ENCODE measurements at regions not wholly inside any gene's neighbourhood (a gene's known extent, or its start where the extent isn't known, plus 50 kb on each side); places are given as distances from the start of the nearest gene placed in this dataset.
"Not testable (repeated sequence)": the region's sequence is repeated elsewhere in the genome, so short reads cannot be mapped to it uniquely, and the experiment has no call there.

- not testable (repeated sequence) for H3K18ac ChIP-seq (ENCODE audit: low read depth in 1 of 2, low read length in 2 of 2); H3K4ac ChIP-seq (ENCODE audit: low read depth in 1 of 2, low read length in 2 of 2)
Measured at GRCh38 chr2:111605798-111606197, 278.2 kb downstream of the ANAPC1 start.

GRCh38 chr2:111606632-111607031 lies 277.4 kb downstream of the ANAPC1 start:
- H2BK120ac ChIP-seq (ENCODE audit: low read depth, low read length); H3K9me3 ChIP-seq (ENCODE audit: control insufficient read depth, low read length); H3K4me1 ChIP-seq (ENCODE audit: control insufficient read depth, insufficient read depth, low read depth, low read length); H3K36me3 ChIP-seq (ENCODE audit: control insufficient read depth in 1 of 2, insufficient read depth in 2 of 2, low read depth in 1 of 2, low read length in 2 of 2); H3K27me3 ChIP-seq (ENCODE audit: control insufficient read depth in 1 of 2, insufficient read depth in 1 of 2, low read length in 2 of 2); H4K91ac ChIP-seq (ENCODE audit: low read length); H2AFZ ChIP-seq (ENCODE audit: low read depth, low read length); H2BK15ac ChIP-seq (ENCODE audit: low read depth, poor library complexity, severe bottlenecking); H3K18ac ChIP-seq (ENCODE audit: low read depth in 1 of 2, low read length in 2 of 2); H3K4me3 ChIP-seq (ENCODE audit: insufficient read depth in 1 of 2, low read depth in 1 of 2, low read length in 2 of 2); H3K14ac ChIP-seq (ENCODE audit: low read length in 2 of 2); H2AK5ac ChIP-seq (ENCODE audit: low read length, severe bottlenecking); H3K79me1 ChIP-seq (replicated peaks; ENCODE audit: low read length, poor library complexity, severe bottlenecking); DNase-seq; H3K27ac ChIP-seq (ENCODE audit: low read length, poor library complexity, severe bottlenecking); H4K8ac ChIP-seq (ENCODE audit: low read length); H2BK12ac ChIP-seq (ENCODE audit: low read length in 2 of 2); H2BK5ac ChIP-seq (ENCODE audit: low read depth, low read length, poor library complexity, severe bottlenecking); H3K9ac ChIP-seq (ENCODE audit: low read length); H3K4me2 ChIP-seq (ENCODE audit: low read length, poor library complexity, severe bottlenecking); H3K23ac ChIP-seq (ENCODE audit: low read length in 2 of 2); H3K4ac ChIP-seq (ENCODE audit: low read depth in 1 of 2, low read length in 2 of 2): not testable (repeated sequence)
- no CpG with 5 or more reads among the region's 1 CpG for WGBS

More at GRCh38 chr2:111605798-111606197, 278.2 kb downstream of the ANAPC1 start:
- not testable (repeated sequence) for H3K14ac ChIP-seq (ENCODE audit: low read length in 2 of 2); H4K91ac ChIP-seq (ENCODE audit: low read length); H3K9ac ChIP-seq (ENCODE audit: low read length); H3K4me1 ChIP-seq (ENCODE audit: control insufficient read depth, insufficient read depth, low read depth, low read length); H2AK5ac ChIP-seq (ENCODE audit: low read length, severe bottlenecking); H2BK15ac ChIP-seq (ENCODE audit: low read depth, poor library complexity, severe bottlenecking); H4K8ac ChIP-seq (ENCODE audit: low read length); H3K79me1 ChIP-seq (replicated peaks; ENCODE audit: low read length, poor library complexity, severe bottlenecking); H3K4me2 ChIP-seq (ENCODE audit: low read length, poor library complexity, severe bottlenecking); H2BK12ac ChIP-seq (ENCODE audit: low read length in 2 of 2); H2BK120ac ChIP-seq (ENCODE audit: low read depth, low read length); H2AFZ ChIP-seq (ENCODE audit: low read depth, low read length); H3K27me3 ChIP-seq (ENCODE audit: control insufficient read depth in 1 of 2, insufficient read depth in 1 of 2, low read length in 2 of 2); H3K36me3 ChIP-seq (ENCODE audit: control insufficient read depth in 1 of 2, insufficient read depth in 2 of 2, low read depth in 1 of 2, low read length in 2 of 2); DNase-seq; H2BK5ac ChIP-seq (ENCODE audit: low read depth, low read length, poor library complexity, severe bottlenecking); H3K27ac ChIP-seq (ENCODE audit: low read length, poor library complexity, severe bottlenecking); H3K4me3 ChIP-seq (ENCODE audit: insufficient read depth in 1 of 2, low read depth in 1 of 2, low read length in 2 of 2); H3K9me3 ChIP-seq (ENCODE audit: control insufficient read depth, low read length); H3K23ac ChIP-seq (ENCODE audit: low read length in 2 of 2)
- no CpG with 5 or more reads among the region's 11 CpGs for WGBS

- not testable (repeated sequence) for H3K4me2 ChIP-seq (ENCODE audit: low read length, poor library complexity, severe bottlenecking); H3K27ac ChIP-seq (ENCODE audit: low read length, poor library complexity, severe bottlenecking); H3K9ac ChIP-seq (ENCODE audit: low read length); H3K36me3 ChIP-seq (ENCODE audit: control insufficient read depth in 1 of 2, insufficient read depth in 2 of 2, low read depth in 1 of 2, low read length in 2 of 2); DNase-seq; H4K91ac ChIP-seq (ENCODE audit: low read length); H3K23ac ChIP-seq (ENCODE audit: low read length in 2 of 2); H3K27me3 ChIP-seq (ENCODE audit: control insufficient read depth in 1 of 2, insufficient read depth in 1 of 2, low read length in 2 of 2); H3K4me1 ChIP-seq (ENCODE audit: control insufficient read depth, insufficient read depth, low read depth, low read length); H4K8ac ChIP-seq (ENCODE audit: low read length); H2BK5ac ChIP-seq (ENCODE audit: low read depth, low read length, poor library complexity, severe bottlenecking); H3K9me3 ChIP-seq (ENCODE audit: control insufficient read depth, low read length); H3K18ac ChIP-seq (ENCODE audit: low read depth in 1 of 2, low read length in 2 of 2); H2BK120ac ChIP-seq (ENCODE audit: low read depth, low read length); H3K4me3 ChIP-seq (ENCODE audit: insufficient read depth in 1 of 2, low read depth in 1 of 2, low read length in 2 of 2); H2AFZ ChIP-seq (ENCODE audit: low read depth, low read length); H2BK15ac ChIP-seq (ENCODE audit: low read depth, poor library complexity, severe bottlenecking); H3K14ac ChIP-seq (ENCODE audit: low read length in 2 of 2); H2BK12ac ChIP-seq (ENCODE audit: low read length in 2 of 2); H2AK5ac ChIP-seq (ENCODE audit: low read length, severe bottlenecking); H3K4ac ChIP-seq (ENCODE audit: low read depth in 1 of 2, low read length in 2 of 2); H3K79me1 ChIP-seq (replicated peaks; ENCODE audit: low read length, poor library complexity, severe bottlenecking)
- whole genome bisulfite sequencing: 89% methylated on average over 1 of the region's 5 CpGs
Measured at GRCh38 chr2:111609146-111609844, 274.7 kb downstream of the ANAPC1 start.

DNA sequence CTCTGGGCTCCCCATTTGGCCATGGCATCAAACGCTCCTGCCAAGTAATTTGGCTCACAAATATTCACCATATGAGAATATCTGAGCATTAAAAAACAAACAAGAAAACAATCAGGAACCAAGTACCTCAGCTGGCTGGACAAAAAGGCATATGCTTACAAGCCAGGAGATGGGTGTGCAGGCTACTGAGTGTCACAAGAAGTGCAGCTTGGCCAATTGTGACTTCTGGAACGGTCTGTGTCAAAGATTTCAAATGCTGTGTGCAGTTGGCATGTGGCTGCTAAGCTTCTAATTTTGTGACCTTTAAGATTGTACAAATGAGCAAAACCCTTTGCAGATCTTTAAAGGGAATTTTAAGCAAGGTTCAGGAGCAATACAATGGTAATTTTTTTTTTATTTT lies 274.0 kb downstream of the ANAPC1 start:
- H2BK12ac ChIP-seq (ENCODE audit: low read length in 2 of 2); H3K9me3 ChIP-seq (ENCODE audit: control insufficient read depth, low read length); H3K14ac ChIP-seq (ENCODE audit: low read length in 2 of 2); H3K4me2 ChIP-seq (ENCODE audit: low read length, poor library complexity, severe bottlenecking); H4K91ac ChIP-seq (ENCODE audit: low read length); DNase-seq; H4K8ac ChIP-seq (ENCODE audit: low read length); H2AK5ac ChIP-seq (ENCODE audit: low read length, severe bottlenecking); H3K18ac ChIP-seq (ENCODE audit: low read depth in 1 of 2, low read length in 2 of 2); H2BK120ac ChIP-seq (ENCODE audit: low read depth, low read length); H2BK5ac ChIP-seq (ENCODE audit: low read depth, low read length, poor library complexity, severe bottlenecking); H3K27ac ChIP-seq (ENCODE audit: low read length, poor library complexity, severe bottlenecking); H3K4me3 ChIP-seq (ENCODE audit: insufficient read depth in 1 of 2, low read depth in 1 of 2, low read length in 2 of 2); H3K36me3 ChIP-seq (ENCODE audit: control insufficient read depth in 1 of 2, insufficient read depth in 2 of 2, low read depth in 1 of 2, low read length in 2 of 2); H2BK15ac ChIP-seq (ENCODE audit: low read depth, poor library complexity, severe bottlenecking); H3K23ac ChIP-seq (ENCODE audit: low read length in 2 of 2); H3K9ac ChIP-seq (ENCODE audit: low read length); H3K79me1 ChIP-seq (replicated peaks; ENCODE audit: low read length, poor library complexity, severe bottlenecking); H3K4me1 ChIP-seq (ENCODE audit: control insufficient read depth, insufficient read depth, low read depth, low read length); H3K27me3 ChIP-seq (ENCODE audit: control insufficient read depth in 1 of 2, insufficient read depth in 1 of 2, low read length in 2 of 2); H2AFZ ChIP-seq (ENCODE audit: low read depth, low read length); H3K4ac ChIP-seq (ENCODE audit: low read depth in 1 of 2, low read length in 2 of 2): not testable (repeated sequence)
- no CpG with 5 or more reads among the region's 2 CpGs for WGBS

All from mesenchymal stem cell (in vitro differentiated cells and primary cell).